GM18951 (cell line): ENCODE measurements at regions not wholly inside any gene's neighbourhood (a gene's known extent, or its start where the extent isn't known, plus 50 kb on each side); places are given as distances from the start of the nearest gene placed in this dataset.
"Not testable (repeated sequence)": the region's sequence is repeated elsewhere in the genome, so short reads cannot be mapped to it uniquely, and the experiment has no call there.

Source experiments
- POLR2A ChIP-seq: IDR thresholded peaks from 4 replicates; pipeline ENCODE4 v1.6.1; 2011; ENCODE audit warnings: mild to moderate bottlenecking; ENCODE audit not compliant: insufficient read length, insufficient read depth; ENCODE audit errors: extremely low read depth
- in situ Hi-C: fragments of 300-500 bp; cut with MboI; formaldehyde crosslinking; loops from one replicate; pipeline ENCODE4 v1.12.0; 2022; ENCODE audit warnings: low sequenced_read_pairs, mixed read lengths, inconsistent platforms; ENCODE audit not compliant: unreplicated experiment

GRCh38 chr11:33956611-33957010, 64.7 kb upstream of the LMO2 start:
- in situ Hi-C loops: no loop called here
- no peak for TF ChIP-seq POLR2A

GRCh38 chr11:33953289-33953688, 61.4 kb upstream of the LMO2 start:
- in situ Hi-C loops: no loop called here
- TF ChIP-seq POLR2A: no peak

GRCh38 chr11:33952805-33953204, 60.9 kb upstream of the LMO2 start:
- in situ Hi-C loops: no loop called here
- no peak for TF ChIP-seq POLR2A

- in situ Hi-C loops: no loop called here
- TF ChIP-seq POLR2A: no peak
Measured at GRCh38 chr11:33949252-33949913, 57.5 kb upstream of the LMO2 start.

- no peak for TF ChIP-seq POLR2A
- in situ Hi-C loops: no loop called here
Measured at GRCh38 chr11:33948494-33948893, 56.6 kb upstream of the LMO2 start.

- in situ Hi-C loops: not testable (repeated sequence)
Measured at GRCh38 chr11:33947918-33948317, 56.0 kb upstream of the LMO2 start.

- TF ChIP-seq POLR2A: no peak
- in situ Hi-C loops: no loop called here
Measured at GRCh38 chr11:33946930-33947329, 55.1 kb upstream of the LMO2 start.

GRCh38 chr11:33945481-33946268, 53.8 kb upstream of the LMO2 start:
- in situ Hi-C loops: no loop called here
- TF ChIP-seq POLR2A: no peak

GRCh38 chr11:33944693-33945424, 53.0 kb upstream of the LMO2 start:
- no peak for TF ChIP-seq POLR2A
- in situ Hi-C loops: no loop called here

- in situ Hi-C loops: no loop called here
- TF ChIP-seq POLR2A: no peak
Measured at GRCh38 chr11:33944345-33944692, 52.4 kb upstream of the LMO2 start.

- no peak for TF ChIP-seq POLR2A
- in situ Hi-C loops: no loop called here
Measured at GRCh38 chr11:33942954-33943353, 51.1 kb upstream of the LMO2 start.

- in situ Hi-C loops: no loop called here
- TF ChIP-seq POLR2A: no peak
Measured at GRCh38 chr11:33941637-33942160, 49.8 kb upstream of the LMO2 start.
